Trophoblast cell (in vitro differentiated cells and primary cell): ENCODE measurements at regions not wholly inside any gene's neighbourhood (a gene's known extent, or its start where the extent isn't known, plus 50 kb on each side); places are given as distances from the start of the nearest gene placed in this dataset.
"Not testable (repeated sequence)": the region's sequence is repeated elsewhere in the genome, so short reads cannot be mapped to it uniquely, and the experiment has no call there.

Source experiments
- DNase-seq, 2 donors: peaks; one replicate each; pipeline ENCODE4 v3.0.0-alpha.2; 2016
- H2AFZ ChIP-seq: 2 replicates; pipeline ENCODE4 v1.6.1; 2013; ENCODE audit warnings: low read length, moderate library complexity, mild to moderate bottlenecking; ENCODE audit not compliant: insufficient read depth, poor library complexity
- H2AK5ac ChIP-seq: 2 replicates; pipeline ENCODE4 v1.6.1; 2013; ENCODE audit warnings: mild to moderate bottlenecking, low read length
- H2BK120ac ChIP-seq: 2 replicates; pipeline ENCODE4 v1.6.1; 2013; ENCODE audit warnings: low read length, mild to moderate bottlenecking, moderate library complexity; ENCODE audit not compliant: insufficient read depth, poor library complexity
- H2BK12ac ChIP-seq: 2 replicates; pipeline ENCODE4 v1.6.1; 2013; ENCODE audit warnings: mild to moderate bottlenecking, low read length, moderate library complexity
- H2BK5ac ChIP-seq: 2 replicates; pipeline ENCODE4 v1.6.1; 2013; ENCODE audit warnings: low read length, low read depth, moderate library complexity, mild to moderate bottlenecking; ENCODE audit not compliant: poor library complexity
- H3K14ac ChIP-seq: 2 replicates; pipeline ENCODE4 v1.6.1; 2013; ENCODE audit warnings: mild to moderate bottlenecking, low read length
- H3K18ac ChIP-seq: 2 replicates; pipeline ENCODE4 v1.6.1; 2013; ENCODE audit warnings: mild to moderate bottlenecking, low read length
- H3K23ac ChIP-seq: 2 replicates; pipeline ENCODE4 v1.6.1; 2013; ENCODE audit warnings: low read length
- H3K27ac ChIP-seq: 2 replicates; pipeline ENCODE4 v1.5.1; 2013; ENCODE audit warnings: low read depth, mild to moderate bottlenecking, inconsistent platforms, low read length, moderate library complexity
- H3K27me3 ChIP-seq: 2 replicates; pipeline ENCODE4 v1.6.1; 2013; ENCODE audit warnings: inconsistent platforms, mild to moderate bottlenecking, low read length, moderate library complexity; ENCODE audit not compliant: insufficient read depth
- H3K36me3 ChIP-seq, 2 experiments: 1 replicate in 1 of 2; 2 replicates in 1 of 2; pipeline ENCODE4 v1.6.1; 2013; ENCODE audit warnings: low read length in 2 of 2, mild to moderate bottlenecking in 2 of 2, moderate library complexity in 1 of 2; ENCODE audit not compliant: insufficient read depth in 2 of 2, control insufficient read depth in 1 of 2
- H3K4ac ChIP-seq: 2 replicates; pipeline ENCODE4 v1.6.1; 2013; ENCODE audit warnings: low read depth, mild to moderate bottlenecking, low read length, moderate library complexity
- H3K4me1 ChIP-seq, 2 experiments: 1 replicate in 1 of 2; 2 replicates in 1 of 2; pipeline ENCODE4 v1.6.1; 2013; ENCODE audit warnings: low read length in 2 of 2, mild to moderate bottlenecking in 2 of 2, moderate library complexity in 1 of 2; ENCODE audit not compliant: insufficient read depth in 2 of 2, control insufficient read depth in 1 of 2
- H3K4me2 ChIP-seq: 2 replicates; pipeline ENCODE4 v1.6.1; 2013; ENCODE audit warnings: inconsistent platforms, mild to moderate bottlenecking, low read length, moderate library complexity
- H3K4me3 ChIP-seq: 2 replicates; pipeline ENCODE4 v1.5.1; 2013; ENCODE audit warnings: mild to moderate bottlenecking, low read depth, low read length, inconsistent platforms
- H3K79me1 ChIP-seq: one replicate; pipeline ENCODE4 v1.6.1; 2013; ENCODE audit warnings: low read length
- H3K79me2 ChIP-seq: 2 replicates; pipeline ENCODE4 v1.6.1; 2013; ENCODE audit warnings: low read length, mild to moderate bottlenecking; ENCODE audit not compliant: control insufficient read depth, insufficient read depth, poor library complexity
- H3K9ac ChIP-seq: 2 replicates; pipeline ENCODE4 v1.6.1; 2013; ENCODE audit warnings: mild to moderate bottlenecking, low read length
- H3K9me3 ChIP-seq: 2 replicates; pipeline ENCODE4 v1.6.1; 2013; ENCODE audit warnings: low read depth, mild to moderate bottlenecking, control low read depth, inconsistent platforms, low read length; ENCODE audit not compliant: insufficient read depth
- H4K12ac ChIP-seq: 2 replicates; pipeline ENCODE4 v1.6.1; 2013; ENCODE audit warnings: low read depth, mild to moderate bottlenecking, low read length, moderate library complexity
- H4K8ac ChIP-seq: 2 replicates; pipeline ENCODE4 v1.6.1; 2013; ENCODE audit warnings: low read depth, mild to moderate bottlenecking, low read length, moderate library complexity
- H4K91ac ChIP-seq: one replicate; pipeline ENCODE4 v1.6.1; 2013; ENCODE audit warnings: low read depth, mild to moderate bottlenecking, low read length, moderate library complexity
- WGBS: extraction: QIAGEN DNeasy Blood & Tissue Kit; methylation state at CpG from one replicate; pipeline ENCODE4 v1.1.7; 2013; ENCODE audit warnings: missing lambda C conversion rate; ENCODE audit not compliant: insufficient read length, insufficient coverage; ENCODE audit errors: extremely low coverage; 5-methylcytosine and 5-hydroxymethylcytosine counted together

DNA sequence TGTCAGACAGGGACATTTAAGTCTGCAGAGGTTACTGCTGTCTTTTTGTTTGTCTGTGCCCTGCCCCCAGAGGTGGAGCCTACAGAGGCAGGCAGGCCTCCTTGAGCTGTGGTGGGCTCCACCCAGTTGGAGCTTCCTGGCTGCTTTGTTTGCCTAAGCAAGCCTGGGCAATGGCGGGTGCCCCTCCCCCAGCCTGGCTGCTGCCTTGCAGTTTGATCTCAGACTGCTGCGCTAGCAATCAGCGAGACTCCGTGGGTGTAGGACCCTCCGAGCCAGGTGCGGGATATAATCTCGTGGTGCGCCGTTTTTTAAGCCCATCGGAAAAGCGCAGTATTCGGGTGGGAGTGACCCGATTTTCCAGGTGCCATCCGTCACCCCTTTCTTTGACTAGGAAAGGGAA, 387.7 kb upstream of the ACTBL2 start:
- H2BK120ac ChIP-seq, H2AK5ac ChIP-seq, H3K4me2 ChIP-seq, H4K8ac ChIP-seq, H4K12ac ChIP-seq, H2AFZ ChIP-seq, H2BK12ac ChIP-seq, DNase-seq, H3K36me3 ChIP-seq, H2BK5ac ChIP-seq, H3K9me3 ChIP-seq, H3K18ac ChIP-seq, H3K14ac ChIP-seq, H3K23ac ChIP-seq, H3K9ac ChIP-seq, H4K91ac ChIP-seq, H3K4me3 ChIP-seq, H3K79me2 ChIP-seq, H3K4ac ChIP-seq, H3K27me3 ChIP-seq, H3K79me1 ChIP-seq, H3K4me1 ChIP-seq, H3K27ac ChIP-seq: not testable (repeated sequence)
- no CpG with 5 or more reads among the region's 14 CpGs for WGBS

DNA sequence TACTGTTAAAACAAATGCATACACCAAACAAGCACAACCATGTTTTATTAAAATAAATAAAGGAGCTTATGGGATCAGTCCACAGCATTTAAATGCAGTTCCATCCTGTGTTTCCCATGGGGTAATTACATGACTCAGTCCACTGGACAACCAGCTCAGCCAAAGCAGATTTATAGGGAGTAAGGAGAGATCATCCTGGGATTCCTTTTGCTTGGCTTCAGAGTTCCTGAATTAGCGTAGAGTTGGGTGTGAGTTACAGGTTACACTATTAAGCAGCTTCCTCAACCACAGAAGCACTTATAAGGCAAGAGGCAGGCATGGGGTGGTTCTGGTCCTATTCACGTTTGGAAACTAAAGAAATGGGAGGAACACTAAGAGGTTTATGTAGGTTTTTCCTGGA, 381.1 kb upstream of the ACTBL2 start:
- Histone ChIP-seq H3K9me3 (no peaks in the 10 kb centered on the region), H3K27ac (peak overlapping the region; percentile 85), H2AFZ (no peak overlapping the region), H3K23ac (no peak overlapping the region), H2BK5ac (peak overlapping the region; percentile 8), H2AK5ac (no peak overlapping the region), H3K4me3 (no peak overlapping the region), H2BK12ac (peak overlapping the region; percentile 11), H3K9ac (no peak overlapping the region), H2BK120ac (peak overlapping the region; percentile 46), H3K79me2 (no peaks in the 10 kb centered on the region), H3K4me2 (no peak overlapping the region), H3K27me3 (no peaks in the 10 kb centered on the region), H3K18ac (no peak overlapping the region), H3K4me1 (peaks cover 6 to 20% of the 10 kb centered on the region in 2 experiments), H3K4ac (no peak overlapping the region), H3K14ac (no peak overlapping the region), H4K8ac (no peak overlapping the region), H3K79me1 (peaks cover 18% of the 10 kb centered on the region), H3K36me3 (no peaks in the 10 kb centered on the region), H4K12ac (no peak overlapping the region), H4K91ac (peak overlapping the region; percentile 29)
- DNase-seq: peak in 1 of 2 donors; percentile 25
- WGBS: no CpG with 5 or more reads among the region's 2 CpGs

DNA sequence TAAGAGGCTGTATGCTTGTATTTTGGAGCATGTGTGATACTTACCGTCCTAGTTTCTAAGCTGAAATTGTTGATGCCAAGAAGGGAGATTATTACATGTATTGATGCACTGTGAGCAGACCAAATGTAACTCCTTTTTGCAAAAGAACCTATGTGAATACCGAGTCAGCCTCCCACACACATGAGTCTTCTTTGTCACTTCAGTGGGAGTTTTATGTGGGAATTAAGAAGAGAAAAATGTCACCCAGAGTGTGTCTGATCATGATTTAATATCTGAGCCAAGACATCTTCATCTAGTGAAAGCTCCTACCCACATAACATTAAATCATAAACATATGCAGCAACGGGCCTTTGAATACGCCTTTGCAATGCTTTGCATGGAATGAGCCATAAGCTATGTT, 380.3 kb upstream of the ACTBL2 start:
- H3K18ac ChIP-seq: no peak overlapping the region
- no peak overlapping the region for H3K14ac ChIP-seq
- no peak overlapping the region for H2BK12ac ChIP-seq
- H3K27me3 ChIP-seq: no peaks in the 10 kb centered on the region
- no peak overlapping the region for H3K9ac ChIP-seq
- no peak overlapping the region for H4K91ac ChIP-seq
- peak in 1 of 2 donors; percentile 50 for DNase-seq
- no peak overlapping the region for H2BK5ac ChIP-seq
- H3K4me3 ChIP-seq: no peak overlapping the region
- peak overlapping the region; percentile 20 for H3K4me2 ChIP-seq
- peaks cover 6 to 20% of the 10 kb centered on the region in 2 experiments for H3K4me1 ChIP-seq
- no peak overlapping the region for H4K8ac ChIP-seq
- peak overlapping the region; percentile 85 for H3K27ac ChIP-seq
- no peak overlapping the region for H3K4ac ChIP-seq
- H3K9me3 ChIP-seq: no peaks in the 10 kb centered on the region
- H2AFZ ChIP-seq: no peak overlapping the region
- peaks cover 18% of the 10 kb centered on the region for H3K79me1 ChIP-seq
- no CpG with 5 or more reads among the region's 4 CpGs for WGBS
- H3K23ac ChIP-seq: no peak overlapping the region
- H3K79me2 ChIP-seq: no peaks in the 10 kb centered on the region
- H2BK120ac ChIP-seq: peak overlapping the region; percentile 46
- no peak overlapping the region for H2AK5ac ChIP-seq
- no peaks in the 10 kb centered on the region for H3K36me3 ChIP-seq
- no peak overlapping the region for H4K12ac ChIP-seq

DNA sequence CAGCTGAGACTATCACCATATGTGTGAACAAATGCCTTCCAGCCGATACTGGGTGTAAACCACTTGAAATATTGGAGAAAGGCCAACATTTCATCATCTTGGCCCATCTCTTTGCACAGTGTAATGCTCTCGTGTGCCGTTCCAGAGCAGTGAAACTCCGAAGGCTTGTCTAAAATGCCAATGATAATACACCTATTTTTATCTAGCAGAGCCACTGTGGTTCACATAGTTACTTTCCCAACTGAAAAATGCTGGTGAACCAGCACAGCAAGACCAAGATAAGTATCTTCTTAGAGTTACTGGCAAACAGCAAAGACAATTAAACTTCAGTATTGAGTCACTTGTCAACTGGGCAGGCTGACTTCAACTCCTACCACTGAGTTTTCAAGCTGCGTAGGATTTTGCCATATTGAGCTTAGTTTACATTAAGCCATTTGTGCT, 379.9 kb upstream of the ACTBL2 start:
- peak overlapping the region; percentile 30 for H3K4me2 ChIP-seq
- H3K79me1 ChIP-seq: peaks cover 18% of the 10 kb centered on the region
- peak overlapping the region; percentile 63 for H2BK120ac ChIP-seq
- peak overlapping the region; percentile 90 for H3K27ac ChIP-seq
- no CpG with 5 or more reads among the region's 5 CpGs for WGBS
- no peak overlapping the region for H3K23ac ChIP-seq
- H3K79me2 ChIP-seq: no peaks in the 10 kb centered on the region
- no peak overlapping the region for H4K8ac ChIP-seq
- no peak overlapping the region for H3K9ac ChIP-seq
- peak; percentile 94 to 99 for DNase-seq
- H2BK5ac ChIP-seq: peak overlapping the region; percentile 64
- no peak overlapping the region for H3K4me3 ChIP-seq
- no peaks in the 10 kb centered on the region for H3K27me3 ChIP-seq
- H3K36me3 ChIP-seq: no peaks in the 10 kb centered on the region
- H3K4me1 ChIP-seq: peaks cover 6 to 20% of the 10 kb centered on the region in 2 experiments
- H4K12ac ChIP-seq: no peak overlapping the region
- H2AFZ ChIP-seq: no peak overlapping the region
- H2BK12ac ChIP-seq: no peak overlapping the region
- no peak overlapping the region for H3K14ac ChIP-seq
- no peak overlapping the region for H3K4ac ChIP-seq
- H4K91ac ChIP-seq: no peak overlapping the region
- H2AK5ac ChIP-seq: no peak overlapping the region
- no peak overlapping the region for H3K18ac ChIP-seq
- H3K9me3 ChIP-seq: no peaks in the 10 kb centered on the region
